HG03045 (cell line): ENCODE measurements at regions not wholly inside any gene's neighbourhood (a gene's known extent, or its start where the extent isn't known, plus 50 kb on each side); places are given as distances from the start of the nearest gene placed in this dataset.
"Not testable (repeated sequence)": the region's sequence is repeated elsewhere in the genome, so short reads cannot be mapped to it uniquely, and the experiment has no call there.

ENCODE experiments used
- ATAC-seq: cut with Tn5 transposase; IDR thresholded peaks from one replicate; pipeline ENCODE4 v1.9.1; 2021; ENCODE audit warnings: mild to moderate bottlenecking, moderate library complexity; ENCODE audit not compliant: unreplicated experiment

- ATAC-seq, result no peak
These were observed 681.5 kb downstream of the LRRIQ3 start for GRCh38 chr1:73516451-73516850.

- no peak for ATAC-seq
These were observed 686.9 kb downstream of the LRRIQ3 start for GRCh38 chr1:73511038-73511437.

DNA sequence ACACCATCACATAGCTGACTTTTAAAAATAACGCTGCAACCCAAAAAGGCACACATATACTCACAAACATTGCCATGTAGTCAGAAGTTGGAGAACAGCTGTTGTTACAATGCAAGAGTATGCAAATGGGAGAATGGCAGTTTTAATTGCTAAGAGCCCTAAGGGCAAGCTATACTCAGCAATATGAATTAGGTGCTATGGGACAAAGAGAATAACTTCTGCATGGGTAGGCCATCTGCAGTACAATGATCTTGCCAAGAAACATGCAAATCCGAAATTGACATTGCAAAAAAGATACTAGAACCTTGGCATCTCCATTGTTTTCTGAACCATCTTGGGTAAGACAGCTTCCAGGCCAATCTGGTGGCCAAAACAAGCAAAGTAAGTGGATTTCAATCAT lies 697.8 kb downstream of the LRRIQ3 start:
- ATAC-seq, result no peak

- no peak for ATAC-seq
These were observed 698.3 kb downstream of the LRRIQ3 start for GRCh38 chr1:73499671-73500070.

DNA sequence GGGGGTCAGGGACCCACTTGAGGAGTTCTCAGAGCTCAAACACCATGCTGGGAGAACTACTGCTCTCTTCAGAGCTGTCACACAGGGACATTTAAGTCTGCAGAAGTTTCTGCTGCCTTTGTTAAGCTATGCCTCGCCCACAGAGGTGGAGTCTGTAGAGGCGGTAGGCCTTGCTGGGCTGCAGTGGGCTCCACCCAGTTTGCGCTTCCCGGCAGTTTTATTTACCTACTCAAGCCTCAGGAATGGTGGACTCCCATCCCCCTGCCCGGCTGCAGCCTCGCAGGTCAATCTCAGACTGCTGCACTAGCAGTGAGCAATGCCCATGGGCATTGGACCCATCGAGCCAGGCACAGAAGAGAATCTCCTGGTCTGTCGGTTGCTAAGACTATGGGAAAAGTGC lies 706.4 kb downstream of the LRRIQ3 start:
- ATAC-seq, result no peak

DNA sequence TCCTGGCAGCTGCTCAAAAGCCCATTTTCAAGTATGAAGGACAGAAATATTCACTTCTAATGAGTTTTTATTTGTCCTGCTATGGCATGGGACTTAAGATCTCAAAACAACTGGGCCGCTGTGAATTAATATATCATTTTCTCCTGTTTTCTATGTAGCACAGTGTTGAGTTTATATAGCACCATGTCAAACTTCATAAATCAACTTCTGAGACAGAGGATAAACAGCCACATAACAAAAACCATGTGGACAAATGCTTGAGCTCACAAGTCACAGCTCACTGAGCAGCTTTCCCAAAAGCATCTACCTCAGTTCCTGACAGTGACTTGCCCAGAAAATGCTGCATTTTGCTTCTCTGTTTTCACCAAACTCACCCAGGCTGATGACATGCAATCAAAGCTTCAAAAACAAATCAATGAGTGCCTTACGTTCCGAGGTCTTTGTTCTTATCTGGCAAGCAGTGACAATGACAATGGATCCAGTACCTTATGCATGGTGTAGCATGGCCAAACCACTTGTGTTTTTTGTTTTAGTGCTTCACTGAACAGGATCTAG lies 722.6 kb downstream of the LRRIQ3 start:
- ATAC-seq, result no peak

- no peak for ATAC-seq
These were observed 725.2 kb downstream of the LRRIQ3 start for GRCh38 chr1:73472810-73473209.

DNA sequence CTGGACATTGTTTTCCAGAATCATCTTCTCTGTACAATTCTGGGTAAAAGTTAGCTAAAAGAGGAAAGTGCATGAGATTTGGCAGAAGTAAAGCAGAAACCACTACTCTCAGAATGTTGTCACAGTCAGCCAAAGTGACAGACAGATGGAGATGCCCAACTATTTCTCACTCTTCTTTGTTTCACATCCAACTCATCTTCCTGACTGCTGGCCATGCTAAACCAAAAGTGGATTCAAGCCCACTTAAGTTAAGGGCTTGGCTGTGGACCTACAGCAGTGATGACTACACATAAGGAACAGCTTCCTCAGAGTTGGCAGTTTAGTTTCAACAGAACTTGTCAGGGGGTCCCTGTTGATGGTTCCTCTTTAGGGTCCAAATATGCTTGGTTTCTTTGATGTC lies 730.2 kb downstream of the LRRIQ3 start:
- no peak for ATAC-seq

- ATAC-seq, result no peak
These were observed 734.1 kb downstream of the LRRIQ3 start for GRCh38 chr1:73463873-73464272.

- no peak for ATAC-seq
These were observed 745.5 kb downstream of the LRRIQ3 start for GRCh38 chr1:73452522-73452921.

DNA sequence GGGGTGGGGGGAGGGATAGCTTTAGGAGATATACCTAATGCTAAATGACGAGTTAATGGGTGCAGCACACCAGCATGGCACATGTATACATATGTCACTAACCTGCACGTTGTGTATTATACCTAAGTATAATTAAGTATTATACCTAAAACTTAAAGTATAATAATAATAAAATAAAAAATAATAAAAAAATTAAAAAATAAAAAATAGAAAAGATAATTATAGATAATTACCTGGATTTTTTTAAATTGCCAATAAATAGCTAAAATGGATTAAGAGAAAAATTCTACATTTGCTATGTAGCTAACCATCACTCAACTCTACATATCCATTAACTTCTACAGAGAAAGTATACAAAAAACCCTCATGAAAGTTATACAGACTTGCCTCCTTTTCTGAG lies 747.3 kb downstream of the LRRIQ3 start:
- not testable (repeated sequence) for ATAC-seq

DNA sequence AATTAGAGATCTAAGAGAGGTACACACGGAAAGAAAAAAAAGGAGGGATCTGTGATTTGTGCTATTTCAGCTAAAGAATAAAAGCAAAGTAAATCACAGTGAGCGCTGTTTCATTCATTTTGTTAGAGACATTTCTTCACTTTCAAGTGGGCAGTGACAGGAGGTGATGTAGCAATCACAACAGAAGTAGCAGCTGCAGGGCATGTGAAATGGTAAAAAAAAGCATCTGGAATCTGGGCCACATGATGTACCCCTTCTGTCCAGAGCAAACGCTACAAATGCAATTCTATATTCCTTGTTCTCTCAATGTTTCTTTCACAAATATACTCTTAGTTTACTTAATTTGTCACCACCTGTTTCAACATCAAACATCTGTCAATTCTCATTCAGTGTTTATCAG lies 786.5 kb downstream of the LRRIQ3 start:
- no peak for ATAC-seq

DNA sequence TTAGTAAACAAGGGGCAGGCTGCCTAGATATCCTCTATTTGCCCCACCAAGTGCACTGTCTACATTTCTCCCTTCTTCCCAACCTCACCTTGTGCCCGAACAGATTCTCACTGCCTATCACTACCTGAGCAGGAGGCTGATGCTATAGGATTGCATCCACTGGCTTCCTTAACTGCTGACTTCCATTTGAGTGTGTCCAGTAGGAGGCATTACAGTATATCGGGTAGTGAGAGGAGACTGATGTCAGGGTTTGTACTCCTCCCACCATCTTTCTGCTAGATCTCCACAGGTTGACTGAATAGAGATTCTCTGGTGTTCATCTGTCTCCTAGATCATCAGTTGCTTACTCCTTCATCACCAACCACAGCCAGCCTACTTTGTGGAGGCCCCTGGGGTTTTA lies 796.3 kb downstream of the LRRIQ3 start:
- ATAC-seq, result no peak

DNA sequence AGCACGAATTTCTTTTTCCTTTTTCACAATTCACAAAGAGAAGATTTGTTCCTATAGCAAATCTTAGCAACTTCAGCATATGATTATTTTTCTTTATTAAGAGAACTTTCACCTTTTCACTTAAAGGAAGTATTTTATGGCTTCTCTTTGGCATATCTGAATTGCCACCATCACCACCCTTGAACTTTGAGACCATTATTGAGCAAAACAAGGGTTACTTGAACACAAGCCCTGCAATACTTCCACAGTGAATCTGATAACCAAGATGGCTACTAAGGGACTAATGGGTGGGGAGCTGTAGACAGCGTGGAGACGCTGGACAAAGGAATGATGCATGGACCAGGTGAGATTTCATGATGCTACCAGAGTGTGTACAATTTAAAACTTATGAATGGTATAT lies 815.0 kb downstream of the LRRIQ3 start:
- ATAC-seq, result no peak

DNA sequence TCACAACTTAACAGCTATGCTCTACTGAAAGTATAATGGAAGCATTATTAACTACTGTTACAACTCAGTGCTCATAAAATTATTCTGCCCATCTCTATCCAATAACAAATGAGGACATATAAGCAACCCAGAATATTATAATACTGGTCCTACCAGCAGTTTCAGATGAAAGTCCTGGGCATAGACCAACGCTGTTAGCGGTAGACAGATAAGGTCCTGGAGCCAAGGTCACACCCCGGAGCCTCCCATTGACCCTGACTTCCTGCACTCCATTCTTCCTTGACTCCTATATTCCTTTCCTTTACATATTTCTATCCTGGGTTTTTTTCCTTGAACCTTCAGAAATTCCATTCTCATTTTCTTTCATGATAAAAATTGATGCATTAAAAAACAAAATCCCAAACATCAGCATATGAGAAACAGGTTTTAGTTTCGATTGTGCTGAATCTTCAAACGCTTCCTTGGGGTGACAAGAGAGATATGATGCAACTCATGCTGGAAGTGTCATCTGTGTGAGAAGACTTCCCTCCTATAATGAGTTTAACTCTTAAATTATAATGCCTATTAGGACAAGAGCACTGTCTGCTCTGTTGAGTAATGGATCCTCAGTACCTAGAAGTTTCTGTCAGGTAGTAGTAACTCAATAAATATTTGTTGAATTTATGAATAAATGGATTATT lies 831.1 kb downstream of the LRRIQ3 start:
- ATAC-seq, result no peak

DNA sequence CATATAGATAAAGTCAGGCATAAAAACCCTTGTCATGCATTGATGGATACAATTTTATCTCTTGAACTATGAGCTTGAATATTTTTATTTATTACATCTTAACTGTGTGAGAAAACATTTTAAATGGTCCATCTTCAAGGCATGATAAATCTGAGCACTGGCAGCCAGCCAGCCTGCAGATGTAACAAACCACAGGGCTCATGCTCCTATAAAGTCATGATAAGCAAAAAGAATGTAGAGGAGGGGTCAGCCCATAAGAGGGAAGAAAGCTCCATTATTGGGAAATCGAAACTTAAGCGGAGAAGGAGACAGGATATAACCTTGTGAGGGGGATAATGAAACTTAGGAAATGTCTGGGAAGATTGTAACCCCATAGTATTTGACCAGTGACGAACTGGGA lies 839.0 kb downstream of the LRRIQ3 start:
- no peak for ATAC-seq

GRCh38 chr1:73356485-73356884 lies 841.5 kb downstream of the LRRIQ3 start:
- ATAC-seq, result no peak

- ATAC-seq, result no peak
These were observed 854.0 kb downstream of the LRRIQ3 start for GRCh38 chr1:73343947-73344346.

DNA sequence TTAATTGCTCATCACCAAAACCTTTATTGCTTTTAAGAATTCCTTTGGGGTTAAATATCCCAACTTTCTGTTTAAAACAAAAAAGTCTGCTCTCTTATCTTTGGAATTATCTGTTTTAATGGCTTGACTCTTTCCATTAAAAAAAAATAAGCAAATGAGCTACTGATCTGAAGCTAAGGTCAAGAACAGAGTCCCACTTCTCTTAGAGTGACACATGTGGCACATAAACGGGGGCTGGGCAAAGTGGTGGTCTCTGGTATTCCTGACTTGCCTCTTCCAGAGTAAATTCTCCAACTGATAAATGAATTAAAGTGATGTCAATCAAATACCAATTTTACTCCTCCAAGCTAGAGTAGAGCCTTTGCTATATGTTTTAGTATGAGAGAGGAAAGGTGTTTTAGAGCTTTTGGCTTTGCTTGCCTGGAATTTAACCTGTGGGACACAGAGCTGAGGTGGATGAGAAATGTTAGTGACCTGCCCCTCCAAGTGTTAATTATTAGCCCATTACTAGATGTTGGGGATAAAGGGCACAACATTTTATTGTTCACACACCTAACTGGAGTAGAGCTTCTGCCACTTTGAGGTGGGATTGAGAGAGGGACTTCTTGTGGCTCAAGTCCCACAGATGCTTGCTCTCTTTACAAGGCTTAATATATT lies 864.0 kb downstream of the LRRIQ3 start:
- ATAC-seq, result no peak

GRCh38 chr1:73331726-73332125 lies 866.2 kb downstream of the LRRIQ3 start:
- ATAC-seq, result no peak

GRCh38 chr1:73327998-73328397 lies 870.0 kb downstream of the LRRIQ3 start:
- ATAC-seq, result no peak

- ATAC-seq, result no peak
These were observed 870.7 kb downstream of the LRRIQ3 start for GRCh38 chr1:73327180-73327793.
